K562 (cell line): ENCODE measurements at regions not wholly inside any gene's neighbourhood (a gene's known extent, or its start where the extent isn't known, plus 50 kb on each side); places are given as distances from the start of the nearest gene placed in this dataset.

Source experiments
- ATAC-seq: fragments of 200-7000 bp; cut with Tn5 transposase; 3 replicates; pipeline ENCODE4 v1.9.1; 2020; ENCODE audit warnings: moderate library complexity
- BruUV-seq: library from RNA; stranded (reverse); fragments of 400-500 nt; replicated peaks from 2 replicates; lab custom pipeline; 2021; lab: Mats Ljungman, UMichigan
- CTCF ChIA-PET: fragments of 300-600 bp; formaldehyde crosslinking; extraction: SDS; loops from one replicate; lab custom pipeline; 2021; ENCODE audit warnings: low intra/inter-chr PET ratio; lab: Yijun Ruan, JAX
- POLR2A ChIA-PET: fragments of 300-600, 350-650 bp; sonication (Branson Sonifier 250); formaldehyde crosslinking; extraction: SDS; loops from one replicate; lab custom pipeline; 2021; ENCODE audit warnings: antibody characterized with exemption, inconsistent platforms; lab: Yijun Ruan, JAX
- DNase-seq, 4 experiments: peaks; one replicate each; pipeline versions ENCODE4 v3.0.0 to v3.0.0-alpha.2; 2011 to 2018; ENCODE audit warnings: low spot score in 3 of 4, mixed read lengths in 3 of 4; ENCODE audit errors: extremely low read depth in 1 of 4
- FAIRE-seq: peaks from 2 replicates; lab custom pipeline; 2011; peaks lifted over from hg19 to GRCh38; lab: Jason Lieb, UNC
- H2AFZ ChIP-seq: 2 replicates; pipeline ENCODE4 v1.6.0; 2011; ENCODE audit warnings: low read depth, low read length, control low read depth, inconsistent platforms
- H3K27ac ChIP-seq: fragments of 200-600 bp; 3 replicates; pipeline ENCODE4 v1.8.0; 2011; ENCODE audit warnings: low read depth, mild to moderate bottlenecking, control low read depth, inconsistent platforms, low read length, moderate library complexity, mixed read lengths; ENCODE audit errors: extremely low read depth
- H3K27me3 ChIP-seq, 2 experiments: fragments of 300-600 bp in 1 of 2; 2 replicates in 1 of 2; 3 replicates in 1 of 2; pipeline versions ENCODE4 v1.6.0 to v1.8.0; 2011; ENCODE audit warnings: inconsistent platforms in 2 of 2, low read length in 2 of 2, mild to moderate bottlenecking in 1 of 2, mixed read lengths in 1 of 2, moderate library complexity in 1 of 2; ENCODE audit not compliant: control insufficient read depth in 2 of 2, insufficient read depth in 2 of 2
- H3K36me3 ChIP-seq: fragments of 300-600 bp; 3 replicates; pipeline ENCODE4 v1.8.0; 2011; ENCODE audit warnings: mild to moderate bottlenecking, low read length, inconsistent platforms; ENCODE audit not compliant: control insufficient read depth, insufficient read depth
- H3K4me1 ChIP-seq, 2 experiments: fragments of 200-600 bp in 1 of 2; replicated peaks in 1 of 2; 2 replicates in 1 of 2; 3 replicates in 1 of 2; pipeline versions ENCODE4 v1.5.1 to v1.8.0; 2011; ENCODE audit warnings: inconsistent platforms in 2 of 2, low read length in 2 of 2, mild to moderate bottlenecking in 1 of 2, mixed read lengths in 1 of 2, moderate library complexity in 1 of 2; ENCODE audit not compliant: control insufficient read depth in 2 of 2, insufficient read depth in 2 of 2
- H3K4me2 ChIP-seq: 2 replicates; pipeline ENCODE4 v1.6.1; 2011; ENCODE audit warnings: low read length, control low read depth, inconsistent platforms, mixed read lengths; ENCODE audit not compliant: insufficient read depth
- H3K4me3 ChIP-seq: fragments of 200-600 bp; sonication (generic), shearing (Covaris generic); 2 replicates; pipeline ENCODE4 v1.5.1; 2016; ENCODE audit warnings: control low read depth, inconsistent platforms
- H3K79me2 ChIP-seq: fragments of 200-600 bp; 3 replicates; pipeline ENCODE4 v1.8.0; 2011; ENCODE audit warnings: low read length, inconsistent platforms; ENCODE audit not compliant: control insufficient read depth, insufficient read depth
- H3K9ac ChIP-seq, 2 experiments: 2 replicates each; pipeline versions ENCODE4 v1.6.0 to v1.6.1; 2011; ENCODE audit warnings: low read depth in 2 of 2, low read length in 2 of 2, control low read depth in 1 of 2, inconsistent platforms in 1 of 2, mild to moderate bottlenecking in 1 of 2, mixed read lengths in 1 of 2; ENCODE audit not compliant: insufficient read depth in 1 of 2
- H3K9me1 ChIP-seq: one replicate; pipeline ENCODE4 v1.6.0; 2011; ENCODE audit warnings: inconsistent platforms, mild to moderate bottlenecking, low read length, moderate library complexity; ENCODE audit not compliant: control insufficient read depth, insufficient read depth
- H3K9me3 ChIP-seq: replicated peaks from 2 replicates; pipeline ENCODE4 v1.5.1; 2011; ENCODE audit warnings: low read depth, low read length, inconsistent platforms; ENCODE audit not compliant: control insufficient read depth, insufficient read depth
- H4K20me1 ChIP-seq: replicated peaks from 2 replicates; pipeline ENCODE4 v1.6.1; 2011; ENCODE audit warnings: low read length, inconsistent platforms, mixed read lengths; ENCODE audit not compliant: control insufficient read depth, insufficient read depth
- HMGN3 ChIP-seq: IDR thresholded peaks from 2 replicates; pipeline ENCODE4 v1.6.1; 2011; ENCODE audit warnings: borderline replicate concordance, low read depth, mild to moderate bottlenecking, mixed read lengths, low read length; ENCODE audit not compliant: insufficient read length; ENCODE audit errors: extremely low read depth
- JUNB ChIP-seq: fragments of 450-650 bp; formaldehyde crosslinking; conservative IDR thresholded peaks from 2 replicates; pipeline ENCODE4 v1.4.0; 2020; ENCODE audit warnings: mild to moderate bottlenecking
- SIN3B ChIP-seq: fragments of 450-650 bp; IDR thresholded peaks from 2 replicates; pipeline ENCODE4 v1.6.1; 2017; ENCODE audit warnings: low read depth, mild to moderate bottlenecking, moderate library complexity
- STAT5B ChIP-seq: fragments of 250-450 bp; sonication (Bioruptor Pico); IDR thresholded peaks from 2 replicates; pipeline ENCODE4 v1.8.0; 2021; ENCODE audit warnings: mild to moderate bottlenecking, inconsistent platforms
- ZNF354B ChIP-seq: fragments of 250-450 bp; sonication (Bioruptor Pico); IDR thresholded peaks from 2 replicates; pipeline ENCODE4 v1.4.0; 2020
- ZNF696 ChIP-seq: fragments of 250-450 bp; sonication (Bioruptor Pico); conservative IDR thresholded peaks from 2 replicates; pipeline ENCODE4 v1.4.0; 2020; ENCODE audit warnings: mild to moderate bottlenecking, moderate library complexity
- WGBS: fragments of 100-300 bp; shearing (Covaris generic); methylation state at CpG from one replicate; pipeline ENCODE4 v1.1.6; 2016; ENCODE audit warnings: low coverage, mixed read lengths; ENCODE audit not compliant: insufficient coverage; ENCODE audit errors: missing lambda C conversion rate; 5-methylcytosine and 5-hydroxymethylcytosine counted together
- in situ Hi-C: fragments of 300-500 bp; cut with MboI; formaldehyde crosslinking; loops from 4 replicates; pipeline ENCODE4 v1.15.0; 2018; ENCODE audit warnings: inconsistent platforms, mixed read lengths
- intact Hi-C: fragments of 100-400 bp; cut with micrococcal nuclease; formaldehyde crosslinking; loops from 2 replicates; pipeline ENCODE4 v1.14.2; 2022

DNA sequence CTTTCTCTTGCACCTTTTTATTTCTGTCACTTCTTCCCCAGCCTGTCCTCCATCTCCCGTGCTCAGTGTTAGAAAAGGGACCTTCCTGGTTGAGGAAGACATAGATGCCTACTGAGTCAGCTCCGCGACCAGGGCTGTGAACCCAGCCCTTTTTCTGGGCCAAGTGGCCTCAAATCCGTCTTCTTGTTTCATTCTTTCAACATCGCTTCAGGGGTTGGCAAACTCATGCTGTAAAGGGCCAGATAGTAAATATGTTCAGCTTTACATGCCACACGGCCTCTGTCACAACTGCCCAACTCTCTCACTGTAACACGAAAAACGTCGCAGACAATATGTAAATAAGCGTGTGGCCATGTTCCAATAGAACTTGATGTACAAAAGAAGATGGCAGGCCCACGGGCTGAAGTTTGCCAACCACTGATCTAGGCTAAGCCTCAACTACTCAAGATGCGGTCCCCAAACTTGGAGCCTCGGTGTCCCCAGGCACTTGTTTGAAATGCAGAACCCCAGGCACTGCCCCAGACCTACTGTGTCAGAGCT lies 338.4 kb downstream of the MN1 start (continued):
- TF ChIP-seq ZNF696, result no peak
- TF ChIP-seq, all 486 proteins: peak for 0

DNA sequence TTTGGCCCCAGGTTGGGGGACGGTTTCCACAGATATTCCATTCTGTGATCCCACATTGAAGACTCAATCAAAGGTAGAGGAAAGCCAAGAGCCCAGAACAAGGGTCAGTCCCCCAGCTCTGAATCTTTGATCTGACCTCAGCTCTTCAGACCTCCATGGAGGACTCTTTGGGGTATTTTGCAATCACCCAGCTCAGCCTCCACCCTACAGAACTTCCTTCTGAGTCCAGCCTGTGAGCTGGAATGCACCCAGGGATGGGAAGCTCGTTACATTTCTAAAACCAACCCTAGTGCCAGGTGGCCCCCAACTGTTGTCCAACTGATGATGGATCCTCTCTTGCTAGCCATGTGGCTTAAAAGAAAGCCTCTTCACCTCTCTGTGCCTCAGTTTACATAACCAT lies 335.3 kb downstream of the MN1 start:
- ChIA-PET POLR2A (no interaction called here), CTCF (no interaction called here)
- H3K4me3 ChIP-seq, result no peak overlapping the region
- no peaks in the 10 kb centered on the region for H3K9me1 ChIP-seq
- in situ Hi-C loops, result no loop called here
- no peak for ATAC-seq
- 0% methylated on average over 2 of the region's 2 CpGs for WGBS
- no peak overlapping the region for H3K9ac ChIP-seq
- no peak for DNase-seq
- no peaks in the 10 kb centered on the region for H3K9me3 ChIP-seq
- no TSS peak for BruUV-seq
- FAIRE-seq, result no peak
- no peaks in the 10 kb centered on the region for H3K27me3 ChIP-seq
- H2AFZ ChIP-seq, result no peak overlapping the region
- H3K27ac ChIP-seq, result no peak overlapping the region
- no peaks in the 10 kb centered on the region for H4K20me1 ChIP-seq
- no peak overlapping the region for H3K4me2 ChIP-seq
- no peaks in the 10 kb centered on the region for H3K36me3 ChIP-seq
- H3K4me1 ChIP-seq, result no peaks in the 10 kb centered on the region
- no peaks in the 10 kb centered on the region for H3K79me2 ChIP-seq
- TF ChIP-seq STAT5B (no peak), HMGN3 (no peak), JUNB (CRISPR knock-in tag) (no peak), ZNF354B (CRISPR knock-in tag) (no peak), SIN3B (no peak)
- intact Hi-C loops, result no loop called here
